ACHN (cell line): ENCODE measurements at regions not wholly inside any gene's neighbourhood (a gene's known extent, or its start where the extent isn't known, plus 50 kb on each side); places are given as distances from the start of the nearest gene placed in this dataset.
A peak's percentile ranks its signal among the peaks of the same experiment; 100 is the strongest.
"Not testable (repeated sequence)": the region's sequence is repeated elsewhere in the genome, so short reads cannot be mapped to it uniquely, and the experiment has no call there.

ENCODE experiments used
- DNase-seq: peaks from one replicate; pipeline ENCODE4 v3.0.0-alpha.2; 2015
- in situ Hi-C: cut with HindIII; loops from 2 replicates; pipeline ENCODE4 v1.10.0; 2017; ENCODE audit warnings: low sequenced_read_pairs, low pct_ligation_motif_present, low pct_unique_long_range_greater_than_20kb

DNA sequence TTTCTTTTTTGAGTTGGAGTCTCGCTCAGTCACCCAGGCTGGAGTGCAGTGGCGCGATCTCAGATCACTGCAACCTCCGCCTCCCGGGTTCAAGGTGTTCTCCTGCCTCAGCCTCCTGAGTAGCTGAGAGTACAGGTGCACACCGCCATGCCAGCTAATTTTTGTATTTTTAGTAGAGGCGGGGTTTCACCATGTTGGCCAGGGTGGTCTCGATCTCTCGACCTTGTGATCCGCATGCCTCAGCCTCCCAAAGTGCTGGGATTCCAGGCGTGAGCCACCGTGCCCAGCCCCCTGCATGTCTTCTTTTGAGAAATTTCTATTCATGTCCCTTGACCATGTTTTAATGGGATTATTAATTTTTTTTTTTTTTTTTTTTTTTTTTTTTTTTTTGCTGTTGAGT, 430.5 kb upstream of the DDX18 start:
- in situ Hi-C loops, DNase-seq: not testable (repeated sequence)

DNA sequence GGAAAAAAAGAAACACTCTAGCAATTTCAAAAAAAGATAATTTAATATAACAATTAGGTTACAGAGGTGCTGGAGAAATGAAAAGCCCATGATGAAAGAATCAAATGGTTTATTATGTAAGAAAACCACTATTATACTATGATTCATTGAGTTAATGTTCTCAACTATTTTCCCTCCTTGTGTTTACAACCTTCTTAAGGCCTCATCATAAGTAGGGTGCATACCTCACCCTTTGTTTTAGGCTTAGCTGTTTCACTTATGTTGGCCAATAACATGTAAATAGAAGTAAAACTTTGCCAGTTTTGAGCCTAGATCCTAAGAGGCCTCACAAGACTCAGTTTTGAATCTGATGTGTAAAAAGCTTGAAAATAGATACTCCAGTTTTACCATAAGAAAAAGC, 418.3 kb upstream of the DDX18 start:
- no peak for DNase-seq
- in situ Hi-C loops = no loop called here

DNA sequence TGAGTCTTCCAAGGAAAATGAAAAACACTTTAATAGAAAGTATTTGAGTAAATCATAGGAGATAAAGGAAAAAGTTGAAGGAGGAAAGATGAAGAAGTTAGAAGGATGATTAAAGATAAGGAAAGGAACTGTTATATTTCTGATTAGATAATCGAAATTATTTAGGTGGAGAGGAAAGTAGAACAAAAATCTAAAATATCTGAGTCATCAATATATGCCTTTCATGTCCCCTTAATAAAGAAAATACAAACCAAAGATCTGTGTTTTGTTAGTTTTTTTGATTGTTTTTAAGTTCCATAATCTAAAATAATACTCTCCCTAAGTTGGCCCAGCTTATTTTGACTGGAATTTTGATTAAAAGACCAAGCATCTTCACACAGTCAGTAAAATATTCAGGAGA, 412.9 kb upstream of the DDX18 start:
- DNase-seq = no peak
- in situ Hi-C loops = no loop called here

DNA sequence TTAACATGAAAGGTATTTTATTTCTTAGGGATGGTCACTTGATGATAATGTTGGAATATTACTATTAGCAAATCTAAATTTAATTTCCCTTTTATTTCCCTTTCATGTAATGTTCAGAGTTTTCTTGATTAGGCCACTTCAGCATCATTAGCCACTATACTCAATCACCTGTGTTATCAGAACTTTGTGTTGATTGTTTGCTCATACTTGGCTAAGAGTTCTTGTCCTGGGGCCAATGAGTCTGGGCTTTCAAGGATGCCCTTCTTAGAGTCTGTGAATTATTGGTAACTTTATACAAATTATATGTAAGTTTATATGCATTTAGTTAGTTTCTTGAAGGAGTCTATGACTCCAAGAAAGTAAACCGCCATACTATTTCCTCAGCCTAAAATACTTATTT, 408.0 kb upstream of the DDX18 start:
- in situ Hi-C loops = no loop called here
- DNase-seq = no peak

GRCh38 chr2:117407746-117408145, 406.7 kb upstream of the DDX18 start:
- in situ Hi-C loops = no loop called here
- no peak for DNase-seq

DNA sequence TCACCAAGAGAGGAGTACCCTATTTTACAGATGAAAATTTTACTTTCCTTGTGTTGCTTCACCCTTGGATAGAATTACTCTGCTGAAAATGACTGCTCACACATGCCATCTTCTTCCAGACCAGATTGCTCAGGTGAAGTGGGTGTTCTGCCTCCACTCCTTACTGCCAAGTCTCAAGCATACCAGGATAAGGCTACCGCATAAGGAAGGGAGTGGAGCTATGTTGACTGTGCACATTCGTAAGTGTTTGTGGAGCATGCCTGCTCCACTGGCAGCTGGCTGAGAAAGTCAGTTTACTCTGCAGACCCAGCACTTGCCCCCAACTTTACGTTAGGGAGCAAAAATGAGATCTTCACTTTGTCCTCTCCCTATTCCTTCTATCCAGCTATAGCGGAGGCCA, 405.0 kb upstream of the DDX18 start:
- in situ Hi-C loops = no loop called here
- no peak for DNase-seq

GRCh38 chr2:117411983-117412382, 402.5 kb upstream of the DDX18 start:
- in situ Hi-C loops = no loop called here
- peak; percentile 4 for DNase-seq

- DNase-seq = no peak
- in situ Hi-C loops = no loop called here
Observed at GRCh38 chr2:117432746-117433145, 381.7 kb upstream of the DDX18 start.

DNA sequence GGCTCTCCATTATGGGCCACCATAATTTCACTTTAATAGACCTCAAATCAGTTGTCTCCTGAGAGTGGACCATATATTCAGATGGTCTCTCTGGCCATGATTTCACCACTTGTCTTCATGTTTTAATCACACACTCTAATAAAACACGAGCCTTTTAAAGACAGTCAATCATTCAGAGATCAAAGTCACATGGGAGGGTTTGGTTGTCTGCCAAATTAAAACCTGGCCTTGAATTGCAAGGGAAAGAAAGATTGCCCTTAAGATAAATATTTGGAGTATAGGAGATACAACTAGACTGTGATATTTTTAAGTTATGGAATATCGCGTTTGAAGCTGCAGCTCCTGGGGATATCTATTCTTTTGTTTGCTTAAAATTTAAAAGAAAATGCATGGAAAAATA, 377.8 kb upstream of the DDX18 start:
- DNase-seq = no peak
- in situ Hi-C loops = no loop called here

DNA sequence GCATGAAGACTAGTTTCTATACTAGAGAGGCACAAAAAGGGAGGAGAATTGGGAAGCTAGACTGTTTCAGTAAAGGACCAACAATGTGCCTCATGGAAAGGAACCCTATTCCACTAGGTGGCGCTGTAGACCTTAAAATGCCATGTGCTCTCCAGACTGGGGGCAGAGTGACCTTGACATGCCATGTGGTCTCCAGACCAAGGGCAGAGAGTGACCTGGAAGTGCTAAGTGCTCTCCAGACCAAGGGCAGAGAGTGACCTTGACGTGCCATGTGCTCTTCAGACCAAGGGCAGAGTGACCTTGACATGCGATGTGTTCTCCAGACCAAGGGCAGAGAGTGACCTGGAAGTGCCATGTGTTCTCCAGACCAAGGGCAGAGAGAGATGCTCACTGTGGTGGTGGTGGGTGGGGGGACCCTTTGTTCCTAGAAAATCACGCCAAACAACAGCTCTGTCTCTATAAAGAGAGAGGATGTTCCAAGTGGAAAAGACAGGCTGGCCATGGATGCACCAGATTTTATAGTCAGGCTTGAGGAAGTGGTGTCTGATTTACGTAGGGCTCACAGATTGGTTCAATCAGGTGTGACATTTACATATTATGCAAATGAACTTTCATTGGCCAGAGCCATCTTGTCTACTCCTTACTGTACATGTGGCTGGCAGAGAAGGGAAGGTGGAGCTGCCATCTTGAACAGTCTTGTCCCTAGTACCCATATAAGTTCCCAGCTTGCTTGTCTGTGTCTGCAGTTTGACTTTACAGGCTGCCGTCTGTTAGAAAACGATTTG, 344.0 kb upstream of the DDX18 start:
- DNase-seq = peak; percentile 51
- in situ Hi-C loops = no loop called here

GRCh38 chr2:117481608-117482007, 332.9 kb upstream of the DDX18 start:
- in situ Hi-C loops = no loop called here
- DNase-seq = no peak

- no peak for DNase-seq
- in situ Hi-C loops = no loop called here
Observed at GRCh38 chr2:117485588-117485987, 328.9 kb upstream of the DDX18 start.

GRCh38 chr2:117486081-117486480, 328.4 kb upstream of the DDX18 start:
- DNase-seq = no peak
- in situ Hi-C loops = no loop called here

- DNase-seq = no peak
- in situ Hi-C loops = no loop called here
Observed at GRCh38 chr2:117492209-117492851, 322.2 kb upstream of the DDX18 start.

DNA sequence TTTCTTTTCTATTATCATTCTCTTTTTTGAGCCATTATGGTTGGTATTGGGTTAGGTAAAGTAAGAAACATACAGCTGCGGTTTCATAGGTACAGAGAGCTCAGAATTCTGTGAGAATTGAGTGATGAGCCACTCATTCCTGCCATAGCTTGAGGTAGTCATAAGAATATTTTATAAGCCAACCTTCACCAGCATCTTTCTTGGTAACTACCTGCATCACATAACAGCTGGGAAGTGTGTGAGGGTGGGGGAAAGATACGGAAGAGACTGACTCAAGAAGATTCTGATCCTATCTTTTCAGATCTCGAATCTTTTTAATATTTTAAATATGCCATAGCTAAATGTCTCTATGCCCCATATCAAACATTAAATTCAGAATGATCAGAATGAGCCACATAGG, 313.8 kb upstream of the DDX18 start:
- DNase-seq = no peak
- in situ Hi-C loops = no loop called here

DNA sequence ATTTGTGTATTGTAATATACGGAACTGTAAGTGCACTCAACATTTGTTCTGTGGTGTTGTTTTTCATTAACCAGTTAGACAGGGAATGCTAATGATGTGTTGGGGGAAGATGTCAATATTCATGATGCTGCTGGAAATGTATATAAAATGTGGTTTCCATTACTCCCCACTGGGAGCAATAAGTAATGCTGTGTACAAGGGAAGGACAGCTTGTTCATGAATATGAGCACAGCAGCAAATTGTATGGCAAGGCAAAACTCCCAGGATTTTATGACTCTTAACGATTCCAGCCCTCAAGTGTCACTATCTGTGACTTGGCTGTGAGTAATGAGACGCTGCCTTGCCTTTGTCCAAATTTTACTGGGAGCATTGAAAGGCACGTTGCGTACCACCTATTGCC, 312.4 kb upstream of the DDX18 start:
- DNase-seq = no peak
- in situ Hi-C loops = no loop called here

- in situ Hi-C loops = no loop called here
- no peak for DNase-seq
Observed at GRCh38 chr2:117512307-117512706, 302.2 kb upstream of the DDX18 start.

DNA sequence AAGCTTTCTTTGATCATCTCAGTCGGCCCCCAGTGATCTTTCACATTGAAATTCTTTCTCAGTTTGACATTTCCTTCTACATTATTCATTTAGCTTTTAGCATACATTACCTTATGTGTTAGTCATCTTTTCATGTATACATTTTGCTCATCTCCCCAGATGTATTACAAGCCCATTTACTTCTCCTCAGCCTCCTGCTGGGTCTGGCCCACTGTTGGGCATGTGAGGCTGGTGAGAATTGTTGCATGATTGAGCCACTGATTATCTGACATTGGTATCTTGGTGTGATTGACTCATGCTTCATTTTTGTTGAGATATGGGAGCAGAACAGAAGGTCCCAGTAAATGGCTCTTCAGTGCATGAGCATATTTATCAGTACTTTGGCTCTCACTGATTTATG, 300.1 kb upstream of the DDX18 start:
- in situ Hi-C loops = no loop called here
- no peak for DNase-seq

DNA sequence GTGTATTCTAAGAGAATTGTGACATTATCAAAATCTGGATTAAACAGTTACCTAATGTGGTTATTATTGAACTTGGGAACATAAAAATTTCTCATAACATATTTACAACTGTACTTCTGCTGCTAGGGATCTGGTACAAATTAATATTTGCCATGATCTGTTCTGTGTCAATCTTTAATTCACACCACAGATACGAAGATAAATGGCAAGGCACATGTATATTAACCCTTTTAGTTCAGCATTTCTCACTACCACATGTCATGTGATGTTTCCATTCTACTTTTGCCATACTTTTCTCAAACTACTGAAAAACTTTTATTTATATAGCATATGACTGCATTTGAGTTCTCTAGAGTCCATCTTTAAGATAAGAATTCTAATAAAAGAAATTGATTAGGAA, 295.3 kb upstream of the DDX18 start:
- in situ Hi-C loops = no loop called here
- DNase-seq = no peak

- in situ Hi-C loops = no loop called here
Observed at GRCh38 chr2:117519721-117520120, 294.8 kb upstream of the DDX18 start.

More at GRCh38 chr2:117519721-117520120, 294.8 kb upstream of the DDX18 start:
- no peak for DNase-seq
